ENCODE measurements at regions not wholly inside any gene's neighbourhood (a gene's known extent, or its start where the extent isn't known, plus 50 kb on each side); places are given as distances from the start of the nearest gene placed in this dataset.
"Not testable (repeated sequence)": the region's sequence is repeated elsewhere in the genome, so short reads cannot be mapped to it uniquely, and the experiment has no call there.

- no peak for DNase-seq (ENCODE audit: low spot score)
Observed at GRCh38 chr20:12581644-12582289, 427.0 kb upstream of the SPTLC3 start.

GRCh38 chr20:12582710-12583109 lies 426.1 kb upstream of the SPTLC3 start:
- not testable (repeated sequence) for DNase-seq (ENCODE audit: low spot score)

DNA sequence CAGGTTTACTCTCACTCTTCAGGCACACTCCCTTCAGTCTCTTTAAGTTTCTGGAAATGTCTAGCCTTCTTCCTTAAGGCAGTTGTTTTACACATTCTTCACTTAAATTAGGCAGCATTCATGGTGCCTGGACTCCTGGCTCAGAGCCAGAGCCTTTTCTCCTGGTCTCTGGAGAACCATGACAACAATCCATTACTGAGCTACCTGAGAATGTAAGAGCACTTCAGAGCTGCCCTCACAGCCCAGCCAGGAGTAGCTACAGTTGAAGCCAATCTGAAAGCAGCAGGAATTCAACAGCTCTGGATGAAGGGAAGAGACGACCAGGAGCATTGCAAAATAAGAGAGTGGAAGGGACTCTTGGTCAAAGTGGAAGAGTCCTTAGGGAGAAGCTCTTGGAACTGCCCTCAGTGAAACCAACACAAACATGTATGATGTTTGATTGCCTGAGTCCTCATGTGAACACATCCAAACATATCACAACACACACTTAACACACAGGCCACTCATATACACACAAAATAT lies 416.8 kb upstream of the SPTLC3 start:
- DNase-seq (ENCODE audit: low spot score), result no peak

GRCh38 chr20:12592756-12593155 lies 416.0 kb upstream of the SPTLC3 start:
- no peak for DNase-seq (ENCODE audit: low spot score)

DNA sequence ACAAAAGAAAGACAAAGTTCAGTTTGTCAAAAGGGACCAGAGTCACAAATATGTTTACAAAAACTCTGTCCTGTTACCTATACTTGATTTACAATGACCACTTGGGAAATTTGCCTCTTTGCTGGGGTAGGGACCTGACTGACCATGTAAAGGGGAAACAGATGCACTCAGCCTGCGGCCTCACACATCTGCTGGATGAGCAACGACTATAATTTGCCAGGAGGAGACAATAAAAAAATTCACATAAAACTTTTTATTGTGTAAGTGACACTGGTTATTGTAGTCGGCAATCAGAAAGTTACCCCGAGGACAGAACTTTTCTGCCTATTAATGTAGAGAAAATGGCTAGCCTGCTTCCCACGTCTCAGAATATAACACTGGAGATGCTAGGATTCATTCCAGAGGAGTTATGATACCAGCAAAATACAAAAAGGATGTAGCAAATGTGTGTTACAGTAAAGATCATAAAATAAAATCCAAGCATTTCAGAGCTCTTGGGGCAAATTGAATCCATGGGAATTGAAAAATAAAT lies 415.4 kb upstream of the SPTLC3 start:
- no peak for DNase-seq (ENCODE audit: low spot score)

- no peak for DNase-seq (ENCODE audit: low spot score)
Observed at GRCh38 chr20:12594410-12595088, 414.2 kb upstream of the SPTLC3 start.

GRCh38 chr20:12595841-12596240 lies 412.9 kb upstream of the SPTLC3 start:
- no peak for DNase-seq (ENCODE audit: low spot score)

- no peak for DNase-seq (ENCODE audit: low spot score)
Observed at GRCh38 chr20:12596863-12597262, 411.9 kb upstream of the SPTLC3 start.

- DNase-seq (ENCODE audit: low spot score), result no peak
Observed at GRCh38 chr20:12597551-12597950, 411.2 kb upstream of the SPTLC3 start.

GRCh38 chr20:12598894-12599293 lies 409.9 kb upstream of the SPTLC3 start:
- DNase-seq (ENCODE audit: low spot score), result no peak

GRCh38 chr20:12599494-12599893 lies 409.3 kb upstream of the SPTLC3 start:
- DNase-seq (ENCODE audit: low spot score), result no peak

DNA sequence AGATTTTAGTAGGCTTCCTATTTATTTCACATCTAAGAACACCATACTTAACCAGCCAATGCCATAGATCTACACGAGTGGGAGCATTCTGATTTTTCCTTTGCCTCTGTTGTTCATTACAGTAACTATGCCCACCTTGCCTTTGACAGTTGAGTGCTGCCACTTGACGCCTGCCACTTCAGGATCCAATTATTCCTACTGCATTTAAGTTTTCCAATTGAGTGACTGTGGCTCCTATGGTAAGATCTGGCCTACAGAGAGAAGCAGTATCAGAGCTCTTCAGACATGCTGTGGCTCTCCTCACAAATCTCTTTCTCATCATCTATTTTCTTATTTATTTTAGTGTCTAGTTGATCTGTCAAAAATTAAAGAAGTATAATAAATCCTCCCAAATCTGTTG lies 403.0 kb upstream of the SPTLC3 start:
- DNase-seq (ENCODE audit: low spot score), result no peak

DNA sequence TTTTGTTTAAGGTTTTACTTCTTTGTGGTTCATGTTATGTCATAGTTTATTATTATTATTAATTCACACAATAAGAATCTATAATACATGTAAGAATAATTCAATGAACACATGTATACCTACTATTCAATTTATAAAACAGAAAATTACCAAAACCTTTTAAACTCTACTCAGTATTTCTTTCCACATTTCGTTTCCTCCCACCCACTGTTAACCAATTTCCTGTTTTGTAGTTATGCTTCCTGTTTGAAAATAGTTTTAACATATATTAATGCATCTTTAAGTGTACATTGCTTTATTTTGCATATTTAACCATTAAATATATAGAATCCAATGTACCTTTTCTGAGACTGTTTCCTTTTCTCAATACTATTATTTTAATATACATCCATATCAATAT lies 397.9 kb upstream of the SPTLC3 start:
- no peak for DNase-seq (ENCODE audit: low spot score)

DNA sequence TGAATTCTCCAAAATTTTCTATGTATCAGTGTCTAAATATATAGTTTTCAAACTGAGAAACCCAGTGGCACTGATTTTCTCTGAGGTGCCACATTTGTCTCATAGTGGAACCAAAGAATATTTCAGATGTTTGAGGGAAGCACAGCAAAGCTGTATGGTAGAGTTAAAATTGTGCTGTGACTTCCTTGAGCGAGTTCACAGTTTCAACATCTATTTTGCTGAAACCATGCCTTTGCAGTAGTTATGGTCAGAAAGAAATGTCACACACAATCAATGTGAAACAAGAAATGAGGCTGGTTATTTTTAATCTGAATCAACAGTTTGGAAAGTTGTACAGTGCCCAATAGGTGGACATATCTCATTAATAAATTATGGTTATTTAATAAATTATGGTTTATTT lies 394.0 kb upstream of the SPTLC3 start:
- no peak for DNase-seq (ENCODE audit: low spot score)

DNA sequence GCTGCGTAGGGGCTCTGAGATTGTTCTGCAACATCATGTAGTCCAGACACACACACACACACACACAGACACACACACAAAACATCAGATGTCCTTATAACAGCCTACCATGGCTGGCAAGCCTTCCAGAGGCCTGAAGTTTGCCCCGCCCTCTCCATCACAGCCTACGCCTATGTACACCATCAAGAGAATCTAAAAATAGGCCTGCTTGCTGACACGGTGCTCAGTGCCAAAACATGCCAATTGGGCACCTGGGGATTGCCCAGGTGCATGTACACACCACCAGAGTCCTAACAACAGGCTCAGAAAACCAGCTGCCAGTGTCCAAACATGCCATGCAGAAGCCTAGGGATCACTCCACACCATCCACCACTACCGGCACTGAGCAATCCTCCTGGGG lies 391.7 kb upstream of the SPTLC3 start:
- DNase-seq (ENCODE audit: low spot score), result no peak

GRCh38 chr20:12623870-12624269 lies 384.9 kb upstream of the SPTLC3 start:
- no peak for DNase-seq (ENCODE audit: low spot score)

DNA sequence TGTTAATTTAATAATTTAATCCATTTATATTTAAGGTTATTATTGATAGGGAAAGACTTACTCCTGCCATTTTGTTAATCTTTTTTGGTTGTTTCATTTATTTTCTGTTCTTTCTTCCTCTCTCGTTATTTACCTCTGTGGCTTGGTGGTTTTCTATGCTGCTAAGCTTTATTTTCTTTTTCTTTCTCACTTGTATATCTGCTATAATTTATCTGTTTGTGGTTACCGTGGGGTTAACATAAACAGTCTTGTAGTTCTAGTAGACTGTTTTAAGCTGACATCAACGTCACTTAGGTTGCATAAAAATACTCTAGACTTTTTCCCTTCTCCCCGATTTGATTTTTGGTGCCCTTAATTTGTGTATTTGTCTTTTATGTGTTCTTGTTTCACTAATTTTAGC lies 381.3 kb upstream of the SPTLC3 start:
- DNase-seq (ENCODE audit: low spot score), result no peak

GRCh38 chr20:12638633-12639312 lies 370.0 kb upstream of the SPTLC3 start:
- no peak for DNase-seq (ENCODE audit: low spot score)

GRCh38 chr20:12640251-12640650 lies 368.5 kb upstream of the SPTLC3 start:
- DNase-seq (ENCODE audit: low spot score), result no peak

DNA sequence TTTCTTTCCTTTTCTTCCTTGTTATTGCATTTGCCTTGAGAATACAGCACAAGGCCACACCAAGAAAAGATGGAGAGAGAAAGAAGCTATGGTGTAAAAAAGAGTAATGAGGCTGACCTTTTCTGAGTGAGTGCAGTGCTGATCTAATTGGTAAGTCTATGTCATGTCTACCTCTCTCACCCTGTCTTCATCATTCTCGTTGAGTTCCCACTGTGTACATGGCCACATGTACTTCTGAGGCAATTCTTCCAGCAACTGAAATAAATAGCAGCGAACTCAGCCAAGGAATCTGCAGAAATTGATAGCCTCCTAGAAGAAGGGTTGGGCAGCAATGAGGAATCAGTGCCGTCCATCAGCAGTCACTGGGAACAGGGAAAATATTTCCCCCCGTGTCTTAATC lies 367.2 kb upstream of the SPTLC3 start:
- DNase-seq (ENCODE audit: low spot score), result no peak

DNA sequence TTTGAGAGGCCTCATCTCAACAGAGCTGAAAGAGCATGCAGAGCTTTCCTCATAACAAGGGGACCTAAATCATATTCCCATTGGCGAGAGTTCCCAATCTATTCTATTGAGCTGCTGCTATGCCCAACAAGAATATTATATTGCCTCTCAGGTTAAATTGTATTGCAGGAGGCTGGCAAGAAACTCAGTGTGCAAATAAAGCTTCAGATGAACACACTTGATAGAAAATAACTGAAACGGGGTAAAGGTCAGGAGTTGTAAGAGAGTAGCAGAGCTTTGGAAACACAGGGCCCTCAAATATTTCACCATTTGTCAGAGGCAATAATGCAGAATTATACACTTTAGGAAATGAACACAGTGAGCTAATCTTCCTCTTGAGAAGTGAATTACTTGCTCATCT lies 364.3 kb upstream of the SPTLC3 start:
- no peak for DNase-seq (ENCODE audit: low spot score)

DNA sequence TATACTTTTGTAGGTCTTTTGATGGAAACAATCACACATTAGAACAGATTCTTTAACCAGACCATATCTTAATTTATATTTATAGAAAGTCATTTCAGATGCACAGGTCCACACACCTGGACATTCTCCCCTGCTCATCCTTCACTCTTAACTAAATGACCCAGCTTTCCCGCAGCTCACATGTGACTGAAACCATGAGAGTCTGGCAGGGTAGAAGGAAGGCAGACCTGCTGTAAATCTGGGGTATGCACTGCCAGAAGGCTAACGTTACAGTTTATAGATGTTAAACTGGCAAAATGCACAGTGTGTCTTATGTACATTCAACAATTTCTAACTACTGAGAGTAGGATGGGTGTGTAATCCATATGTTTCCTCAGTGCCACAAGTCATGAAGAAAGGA lies 359.5 kb upstream of the SPTLC3 start:
- DNase-seq (ENCODE audit: low spot score), result no peak

DNA sequence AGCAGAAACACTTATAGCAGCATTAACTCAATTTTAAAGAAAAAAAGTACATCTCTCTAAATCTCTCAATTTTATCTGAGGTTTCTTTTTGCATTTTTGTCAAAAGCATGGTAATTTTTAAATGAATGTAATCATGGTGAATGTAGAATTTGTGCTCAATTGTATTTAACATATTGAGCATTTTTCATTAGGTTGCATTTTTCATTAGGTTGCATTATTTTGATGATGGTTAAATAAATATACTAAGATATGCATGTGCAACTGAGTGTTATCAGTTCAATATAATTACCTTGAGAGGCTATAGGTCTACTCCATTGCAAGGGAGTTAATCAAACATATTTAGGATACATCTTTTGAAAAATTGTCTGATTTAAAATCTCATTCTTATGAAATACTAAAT lies 355.1 kb upstream of the SPTLC3 start:
- DNase-seq (ENCODE audit: low spot score), result no peak

All from HuH-7.5 (cell line).